Limb (tissue), 2 donors: ENCODE measurements at regions not wholly inside any gene's neighbourhood (a gene's known extent, or its start where the extent isn't known, plus 50 kb on each side); places are given as distances from the start of the nearest gene placed in this dataset.
"Not testable (repeated sequence)": the region's sequence is repeated elsewhere in the genome, so short reads cannot be mapped to it uniquely, and the experiment has no call there.

ENCODE experiments used
- DNase-seq, 2 donors: peaks; one replicate each; pipeline ENCODE4 v3.0.0-alpha.2; 2016; ENCODE audit errors: extremely low spot score in 2 of 2

DNA sequence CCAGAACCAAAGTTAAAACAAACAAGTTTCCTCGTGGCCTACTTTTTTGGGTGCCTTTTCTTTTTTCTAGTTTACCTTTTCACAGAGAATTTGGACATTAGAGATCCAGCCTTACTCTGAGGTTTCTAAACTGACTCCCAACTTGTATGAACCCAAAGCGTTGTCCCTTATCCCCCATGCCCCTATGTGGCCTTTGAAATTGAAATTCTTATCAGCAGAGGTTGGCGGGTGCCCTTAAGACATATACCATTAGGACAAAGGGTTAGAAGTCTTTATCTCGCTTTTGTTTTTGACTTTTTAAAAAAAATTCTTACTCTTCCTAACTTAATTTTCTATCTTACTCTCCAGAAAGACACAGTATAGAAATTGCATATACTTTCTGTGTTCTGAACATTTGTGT, 76.3 kb upstream of the C7orf33 start:
- no peak for DNase-seq

DNA sequence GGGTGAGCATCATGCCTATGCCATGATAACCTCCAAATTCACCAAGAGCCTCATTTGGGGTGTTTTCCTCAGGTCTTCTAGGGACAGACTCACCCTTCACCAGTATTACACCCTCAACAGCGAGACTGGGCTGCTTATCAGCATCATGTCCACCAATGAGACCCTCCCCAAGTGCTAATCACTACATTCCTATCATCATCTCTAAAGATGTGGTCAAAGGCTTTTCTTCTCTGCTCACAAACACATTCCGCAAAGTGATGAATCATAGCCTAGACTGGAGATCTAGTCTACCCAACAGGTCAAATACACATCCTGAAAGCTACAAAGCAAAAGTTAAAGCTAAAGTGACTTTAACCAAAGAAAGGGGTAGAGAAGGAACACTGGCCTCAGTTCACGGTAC, 75.3 kb upstream of the C7orf33 start:
- no peak for DNase-seq

DNA sequence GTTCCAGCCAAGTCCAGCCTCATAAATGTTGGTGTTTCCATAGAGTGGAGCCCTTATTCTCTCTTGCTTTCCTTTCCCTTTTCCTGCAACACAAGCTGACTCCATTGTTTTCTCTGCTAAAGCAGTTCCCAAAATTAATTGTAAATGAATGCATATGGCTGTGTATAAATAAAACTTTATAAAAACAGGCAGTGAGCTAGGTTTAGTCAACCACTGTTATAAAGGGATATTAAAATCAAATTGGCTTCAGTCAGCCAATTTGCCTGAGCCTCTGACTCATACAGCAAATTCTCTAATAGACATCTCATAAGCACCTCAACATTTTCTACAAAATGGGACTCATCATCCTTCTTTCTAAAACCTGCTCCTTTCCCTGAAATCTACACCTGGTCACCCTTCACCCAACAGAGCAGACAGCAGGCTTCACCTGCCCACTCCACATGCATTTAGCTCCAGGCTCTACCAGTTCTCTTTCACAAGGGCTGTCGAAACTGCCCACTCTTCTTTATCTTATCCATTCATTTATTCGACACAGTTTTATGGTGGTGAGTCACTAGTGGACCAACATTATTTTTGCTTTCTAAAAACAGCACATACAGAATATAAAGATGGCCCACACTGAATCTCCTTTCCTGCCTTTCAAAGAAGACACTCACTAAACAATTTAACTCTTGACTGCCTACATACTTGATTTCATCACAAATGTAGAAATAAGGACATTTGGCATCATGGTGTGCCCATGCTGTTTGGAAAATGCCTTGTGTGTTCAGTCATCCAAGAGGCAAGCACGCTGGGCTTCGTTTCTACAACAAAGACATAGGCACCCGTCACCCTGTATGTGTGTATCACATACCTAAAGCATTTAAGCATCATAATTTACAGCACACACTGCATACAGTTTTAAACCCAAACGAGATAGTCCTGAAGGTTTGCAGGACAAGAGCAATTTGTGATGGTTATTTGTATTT, 74.6 kb upstream of the C7orf33 start:
- DNase-seq = no peak

- DNase-seq = not testable (repeated sequence)
These were observed 71.2 kb upstream of the C7orf33 start for GRCh38 chr7:148519386-148519785.

- no peak for DNase-seq
These were observed 69.3 kb upstream of the C7orf33 start for GRCh38 chr7:148521271-148521670.

GRCh38 chr7:148523550-148523949, 67.0 kb upstream of the C7orf33 start:
- DNase-seq = no peak

- no peak for DNase-seq
These were observed 65.9 kb upstream of the C7orf33 start for GRCh38 chr7:148524479-148525224.

DNA sequence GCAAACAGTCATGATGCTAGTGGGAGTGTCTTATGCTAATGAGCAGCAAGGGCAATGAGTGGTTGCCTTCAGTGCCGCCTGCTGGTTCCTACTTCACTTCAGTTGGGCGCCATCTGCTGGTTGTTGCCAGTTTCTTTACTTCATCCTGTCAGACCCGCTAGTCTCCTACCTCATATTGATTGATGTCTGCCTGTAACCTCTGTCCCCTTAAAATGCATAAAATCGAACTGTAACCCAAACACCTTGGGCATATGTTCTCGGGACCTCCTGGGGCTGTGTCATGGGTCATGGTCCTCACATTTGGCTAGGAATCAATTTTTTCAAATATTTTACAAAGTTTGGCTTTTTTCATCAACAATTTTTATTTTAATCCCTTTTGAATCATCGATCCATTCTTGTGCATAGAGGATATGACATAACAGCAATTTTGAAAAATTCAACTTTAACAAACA, 62.8 kb upstream of the C7orf33 start:
- DNase-seq = peak; percentile 21 to 51

- DNase-seq = no peak
These were observed 55.3 kb upstream of the C7orf33 start for GRCh38 chr7:148535217-148535616.

- DNase-seq = no peak
These were observed 53.1 kb upstream of the C7orf33 start for GRCh38 chr7:148537435-148537834.

GRCh38 chr7:148540041-148540738, 50.4 kb upstream of the C7orf33 start:
- DNase-seq = no peak
